Naive B cell (primary cell): ENCODE measurements at regions not wholly inside any gene's neighbourhood (a gene's known extent, or its start where the extent isn't known, plus 50 kb on each side); places are given as distances from the start of the nearest gene placed in this dataset.
"Not testable (repeated sequence)": the region's sequence is repeated elsewhere in the genome, so short reads cannot be mapped to it uniquely, and the experiment has no call there.

ENCODE experiments used
- ATAC-seq, 2 donors: fragments of 150-1000 bp; cut with Tn5 transposase; 2 replicates each; pipeline ENCODE4 v1.10.0; 2021; ENCODE audit warnings: low read depth in 2 of 2, mild to moderate bottlenecking in 2 of 2, moderate library complexity in 2 of 2
- DNase-seq: peaks from one replicate; pipeline ENCODE4 v3.0.0; 2022
- H3K27ac Mint-ChIP-seq, 6 donors: one replicate each; pipeline ENCODE4 v1.8.0; 2020 to 2022; ENCODE audit warnings: mild to moderate bottlenecking in 6 of 6, mixed read lengths in 6 of 6, moderate library complexity in 5 of 6, inconsistent platforms in 2 of 6
- H3K27me3 Mint-ChIP-seq, 3 donors: one replicate each; pipeline ENCODE4 v1.8.0; 2021 to 2022; ENCODE audit warnings: mixed read lengths in 3 of 3, mild to moderate bottlenecking in 1 of 3
- H3K36me3 Mint-ChIP-seq, 2 donors: one replicate each; pipeline ENCODE4 v1.8.0; 2020 to 2022; ENCODE audit warnings: mixed read lengths in 2 of 2, inconsistent platforms in 1 of 2, mild to moderate bottlenecking in 1 of 2
- H3K4me1 Mint-ChIP-seq, 3 donors: one replicate each; pipeline ENCODE4 v1.8.0; 2020 to 2022; ENCODE audit warnings: mixed read lengths in 3 of 3, inconsistent platforms in 1 of 3, mild to moderate bottlenecking in 1 of 3, moderate library complexity in 1 of 3
- H3K4me3 Mint-ChIP-seq, 8 donors: one replicate each; pipeline ENCODE4 v1.8.0; 2020 to 2022; ENCODE audit warnings: mild to moderate bottlenecking in 8 of 8, mixed read lengths in 8 of 8, moderate library complexity in 8 of 8, inconsistent platforms in 2 of 8
- H3K9me3 Mint-ChIP-seq, 7 donors: one replicate each; pipeline ENCODE4 v1.8.0; 2020 to 2022; ENCODE audit warnings: mixed read lengths in 7 of 7, mild to moderate bottlenecking in 5 of 7, inconsistent platforms in 2 of 7, moderate library complexity in 1 of 7

DNA sequence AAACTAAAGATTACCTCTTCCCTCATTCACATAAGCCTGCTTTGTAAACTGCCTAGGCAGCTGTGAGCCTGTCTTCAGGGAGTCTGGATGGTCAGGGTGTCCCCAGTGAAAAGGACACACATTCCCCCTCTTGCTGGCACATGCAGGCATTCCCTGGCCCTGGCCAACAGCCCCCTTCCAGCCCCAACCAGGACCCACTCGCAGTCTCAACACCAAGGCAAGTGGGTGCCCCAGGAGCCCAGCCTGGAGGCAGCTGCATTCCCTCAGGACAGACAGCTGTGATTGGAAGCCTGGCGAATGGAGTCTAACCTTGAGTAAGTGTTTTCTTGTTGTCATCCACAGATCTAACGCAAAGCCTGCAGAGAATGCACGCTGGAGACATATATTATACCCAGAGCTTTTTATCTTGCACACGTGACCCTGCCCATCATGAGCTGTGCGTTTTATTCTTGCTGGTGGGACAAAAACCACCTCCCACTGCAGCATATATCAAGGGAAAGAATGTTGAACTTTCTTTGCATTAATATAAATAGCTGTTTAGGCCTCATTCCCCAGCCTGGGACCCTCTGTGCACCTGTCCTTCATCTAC lies 95.0 kb upstream of the LHX1 start:
- H3K27ac Mint-ChIP-seq: peak overlapping the region in 1 of 6 donors; percentile 22
- no peak for DNase-seq

DNA sequence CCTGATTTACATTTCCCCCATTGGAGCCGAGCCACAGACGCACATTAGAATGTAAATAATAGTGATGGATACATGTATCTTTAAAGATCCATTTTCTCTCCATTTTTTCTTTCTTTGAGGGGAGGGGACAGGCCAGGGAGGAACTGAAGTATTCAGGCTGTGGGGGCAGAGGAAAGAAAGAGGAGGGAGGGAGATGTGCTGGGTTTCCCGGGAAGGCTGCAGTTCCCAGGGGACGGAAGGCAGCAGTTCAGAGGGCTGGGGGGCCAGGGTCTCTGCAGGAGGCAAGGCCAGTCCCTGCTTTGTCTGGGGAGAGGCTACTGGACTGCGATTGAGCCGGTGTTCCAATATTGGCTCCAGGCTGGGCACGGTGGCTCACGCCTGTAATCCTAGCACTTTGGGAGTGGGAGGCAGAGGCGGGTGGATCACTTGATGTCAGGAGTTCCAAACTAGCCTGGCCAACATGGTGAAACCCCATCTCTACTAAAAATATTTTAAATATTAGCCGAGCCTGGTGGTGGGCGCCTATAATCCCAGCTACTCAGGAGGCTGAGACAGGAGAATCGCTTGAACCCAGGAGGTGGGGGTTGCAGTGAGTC lies 94.2 kb upstream of the LHX1 start:
- Mint-ChIP-seq H3K27me3 (peaks cover 33 to 76% (median 66%) of the 10 kb centered on the region in 3 donors), H3K36me3 (no peaks in the 10 kb centered on the region), H3K27ac (no peak overlapping the region), H3K9me3 (peaks cover 0 to 12% (median 5%) of the 10 kb centered on the region in 7 donors), H3K4me3 (no peak overlapping the region), H3K4me1 (peaks cover 0 to 2% (median 0%) of the 10 kb centered on the region in 3 donors)
- no peak for ATAC-seq
- DNase-seq: no peak

More for the DNA sequence above, 95.0 kb upstream of the LHX1 start:
- peaks cover 0 to 4% (median 0%) of the 10 kb centered on the region in 3 donors for H3K4me1 Mint-ChIP-seq
- H3K36me3 Mint-ChIP-seq: no peaks in the 10 kb centered on the region
- H3K9me3 Mint-ChIP-seq: peaks cover 0 to 12% (median 5%) of the 10 kb centered on the region in 7 donors
- H3K27me3 Mint-ChIP-seq: peaks cover 37 to 83% (median 72%) of the 10 kb centered on the region in 3 donors
- no peak for ATAC-seq
- no peak overlapping the region for H3K4me3 Mint-ChIP-seq

DNA sequence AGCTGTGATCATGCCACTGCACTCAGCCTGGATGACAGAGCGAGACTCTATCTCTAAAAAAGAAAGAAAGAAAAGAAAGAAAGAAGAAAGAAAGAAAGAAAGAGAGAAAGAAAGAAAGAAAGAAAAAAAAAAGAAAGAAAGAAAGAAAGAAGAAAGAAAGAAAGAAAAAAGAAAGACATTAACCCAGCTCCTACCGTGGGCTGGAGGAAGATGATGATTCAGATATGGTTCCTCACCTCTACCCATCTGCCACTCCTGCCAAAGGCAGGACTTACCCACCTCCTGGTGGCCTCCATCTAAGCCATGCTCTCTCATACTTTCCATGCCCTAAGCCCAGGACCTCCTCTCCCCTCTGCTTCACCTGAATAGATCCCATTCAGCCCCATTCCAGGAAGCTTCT lies 93.3 kb upstream of the LHX1 start:
- no peaks in the 10 kb centered on the region for H3K4me1 Mint-ChIP-seq
- no peak overlapping the region for H3K4me3 Mint-ChIP-seq
- H3K27ac Mint-ChIP-seq: peak overlapping the region in 1 of 6 donors; percentile 39
- H3K27me3 Mint-ChIP-seq: peaks cover 31 to 71% (median 63%) of the 10 kb centered on the region in 3 donors
- H3K36me3 Mint-ChIP-seq: no peaks in the 10 kb centered on the region
- ATAC-seq: no peak
- H3K9me3 Mint-ChIP-seq: peaks cover 0 to 12% (median 5%) of the 10 kb centered on the region in 7 donors
- DNase-seq: no peak

DNA sequence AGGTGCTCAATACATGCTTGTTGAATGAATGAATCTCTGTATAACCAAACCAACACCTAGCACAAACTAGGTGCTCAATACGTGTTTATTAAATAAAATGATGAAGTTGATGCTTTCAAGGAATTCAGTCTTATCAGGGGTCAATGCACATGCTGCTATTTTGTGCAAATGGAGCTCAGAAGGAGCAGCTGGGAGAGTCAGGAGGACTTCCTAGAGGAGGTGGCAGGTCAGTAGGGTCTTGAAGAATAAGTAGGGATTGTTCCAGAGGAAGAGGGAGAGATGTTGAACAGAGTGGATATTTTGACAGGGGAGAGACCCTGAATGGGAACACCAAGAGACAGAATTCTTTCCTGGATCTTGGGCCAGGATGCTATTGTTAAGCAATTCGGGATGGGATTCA lies 92.7 kb upstream of the LHX1 start:
- Mint-ChIP-seq H3K36me3 (no peaks in the 10 kb centered on the region), H3K27ac (no peak overlapping the region), H3K9me3 (peaks cover 0 to 12% (median 5%) of the 10 kb centered on the region in 7 donors), H3K4me1 (no peaks in the 10 kb centered on the region), H3K27me3 (peaks cover 31 to 65% (median 63%) of the 10 kb centered on the region in 3 donors), H3K4me3 (no peak overlapping the region)
- no peak for ATAC-seq
- DNase-seq: no peak

DNA sequence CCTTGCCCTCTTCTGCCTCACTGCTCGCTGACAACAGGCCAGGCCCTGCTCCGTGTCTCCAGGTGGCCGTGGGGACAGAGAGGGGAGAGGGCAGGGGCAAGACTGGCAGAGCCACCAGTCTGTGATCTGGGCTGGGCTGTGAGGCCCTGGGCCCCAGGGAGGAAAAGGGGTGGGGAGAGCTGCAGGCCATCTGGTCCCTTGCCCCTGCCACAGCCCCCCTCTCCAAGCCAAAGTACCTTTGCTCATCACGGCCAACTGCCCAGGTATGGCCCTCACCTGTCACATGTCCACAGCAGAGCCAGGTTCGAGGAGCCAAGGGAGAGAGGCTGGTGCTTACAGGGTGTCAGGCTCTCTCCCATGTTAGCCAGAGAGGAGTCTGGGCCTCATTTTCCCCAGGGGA lies 91.4 kb upstream of the LHX1 start:
- Mint-ChIP-seq H3K9me3 (peaks cover 0 to 7% (median 4%) of the 10 kb centered on the region in 7 donors), H3K27ac (peak overlapping the region in 1 of 6 donors; percentile 80)

DNA sequence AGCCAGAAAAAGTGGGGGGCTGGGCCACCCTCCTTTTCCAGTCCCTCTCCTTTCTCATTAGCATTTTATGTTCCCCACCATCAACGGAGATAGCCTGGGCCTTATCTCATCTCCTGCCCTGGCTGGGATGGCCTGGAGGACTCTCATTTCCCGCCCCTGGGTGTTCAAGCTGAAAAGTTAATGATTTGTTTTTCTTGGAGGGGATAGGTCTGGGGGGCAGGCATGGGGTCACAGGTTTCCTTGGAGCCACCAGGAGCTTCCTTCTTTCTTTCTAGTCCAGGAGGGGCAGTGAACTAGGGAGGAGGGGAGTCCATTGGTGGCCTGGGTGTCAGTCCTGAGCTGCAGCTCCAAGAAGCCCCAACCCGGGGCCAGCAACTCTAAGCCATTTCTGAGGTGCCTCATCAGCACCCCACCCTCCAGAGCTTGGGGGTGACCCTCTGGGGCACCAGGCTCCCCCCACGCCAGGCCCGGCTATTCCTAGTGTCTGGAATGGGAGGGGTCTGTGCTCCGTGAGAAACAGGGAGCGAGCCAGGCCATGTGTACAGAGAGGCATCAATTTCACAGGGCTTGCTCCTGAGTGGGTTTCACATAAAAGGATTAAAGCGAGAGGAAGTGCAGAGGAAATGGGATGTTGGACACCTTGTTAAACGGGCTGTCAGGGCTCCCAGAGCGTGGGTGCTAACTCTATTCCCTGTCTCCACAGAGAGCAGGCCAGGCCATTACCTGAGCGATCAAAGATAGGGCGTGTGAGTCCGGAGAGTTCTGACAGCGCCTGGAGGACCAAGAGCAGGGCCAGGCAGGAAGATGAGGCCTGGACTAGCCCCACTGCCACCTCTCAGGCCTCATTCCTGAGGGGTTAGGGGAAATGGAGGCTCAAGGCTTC lies 90.6 kb upstream of the LHX1 start:
- peak overlapping the region in 1 of 6 donors; percentile 80 for H3K27ac Mint-ChIP-seq
- no peak overlapping the region for H3K4me3 Mint-ChIP-seq
- peaks cover 0 to 4% (median 0%) of the 10 kb centered on the region in 7 donors for H3K9me3 Mint-ChIP-seq
- DNase-seq (no peak), ATAC-seq (no peak)
- H3K4me1 Mint-ChIP-seq: no peaks in the 10 kb centered on the region
- H3K36me3 Mint-ChIP-seq: no peaks in the 10 kb centered on the region
- H3K27me3 Mint-ChIP-seq: peaks cover 25 to 60% (median 53%) of the 10 kb centered on the region in 3 donors

More for the DNA sequence above, 91.4 kb upstream of the LHX1 start:
- Mint-ChIP-seq H3K27me3 (peaks cover 25 to 61% (median 56%) of the 10 kb centered on the region in 3 donors), H3K4me3 (no peak overlapping the region), H3K4me1 (no peaks in the 10 kb centered on the region), H3K36me3 (no peaks in the 10 kb centered on the region)
- DNase-seq (no peak), ATAC-seq (no peak)

DNA sequence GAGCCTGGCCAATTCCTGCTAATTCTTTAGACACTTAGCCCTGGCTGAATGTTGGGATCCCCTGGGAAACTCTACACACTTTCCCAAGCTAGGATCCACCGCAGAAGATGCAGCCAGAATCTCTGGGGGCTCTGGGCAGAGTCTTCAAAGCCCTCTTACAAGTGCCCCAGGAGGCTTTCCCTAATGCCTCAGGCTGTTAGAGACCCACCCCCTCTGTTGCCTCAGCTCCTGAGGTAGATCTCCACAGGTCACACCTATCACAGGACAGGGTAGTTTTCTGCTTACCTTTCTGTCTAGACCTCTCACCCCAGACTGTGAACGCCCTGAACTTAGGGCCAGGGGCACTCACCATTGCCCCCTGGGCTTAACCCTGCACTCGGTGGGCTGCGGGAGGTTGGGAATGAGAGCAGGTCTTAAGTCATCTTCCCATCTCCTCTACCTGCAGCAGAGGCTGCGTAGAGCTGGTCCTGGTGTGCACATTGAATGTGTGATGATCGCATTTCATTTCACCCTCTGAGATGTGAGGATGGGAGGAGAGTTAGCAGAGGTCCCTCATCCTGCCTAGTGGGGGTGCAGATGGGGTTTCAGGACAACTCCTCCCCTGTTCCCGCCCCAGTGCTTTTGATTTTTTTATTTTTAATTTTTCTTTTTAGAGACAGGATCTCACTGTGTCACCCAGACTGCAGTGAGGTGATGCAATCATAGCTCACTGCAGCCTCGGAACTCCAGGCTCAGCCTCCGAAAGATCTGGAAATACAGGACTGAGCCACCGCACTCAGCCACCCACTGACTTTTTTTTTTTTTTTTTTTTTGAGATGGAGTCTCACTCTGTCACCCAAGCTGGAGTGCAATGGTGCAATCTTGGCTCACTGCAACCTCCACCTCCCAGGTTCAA lies 89.0 kb upstream of the LHX1 start:
- Mint-ChIP-seq H3K4me3 (no peak overlapping the region), H3K4me1 (no peaks in the 10 kb centered on the region), H3K27me3 (peaks cover 16 to 49% (median 46%) of the 10 kb centered on the region in 3 donors), H3K9me3 (no peaks in the 10 kb centered on the region), H3K27ac (no peak overlapping the region), H3K36me3 (no peaks in the 10 kb centered on the region)
- DNase-seq: no peak
- no peak for ATAC-seq

DNA sequence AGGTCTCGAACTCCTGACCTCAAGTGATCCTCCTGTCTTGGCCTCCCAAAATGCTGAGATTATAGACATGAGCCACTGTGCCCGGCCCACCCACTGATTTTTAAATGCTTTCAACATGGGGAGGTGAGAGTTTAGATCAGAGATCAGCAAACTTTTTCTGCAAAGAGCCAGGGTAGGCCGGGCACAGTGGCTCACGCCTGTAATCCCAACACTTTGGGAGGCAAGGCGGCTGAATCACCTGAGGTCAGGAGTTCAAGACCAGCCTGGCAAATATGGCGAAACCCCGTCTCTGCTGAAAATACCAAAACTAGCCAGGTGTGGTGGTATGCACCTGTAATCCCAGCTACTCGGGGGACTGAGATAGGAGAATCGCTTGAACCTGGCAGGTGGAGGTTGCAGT lies 88.3 kb upstream of the LHX1 start:
- H3K9me3 Mint-ChIP-seq, H3K36me3 Mint-ChIP-seq, H3K27ac Mint-ChIP-seq, DNase-seq, H3K4me1 Mint-ChIP-seq, H3K4me3 Mint-ChIP-seq, ATAC-seq: not testable (repeated sequence)
- peaks cover 16 to 44% (median 40%) of the 10 kb centered on the region in 3 donors for H3K27me3 Mint-ChIP-seq

DNA sequence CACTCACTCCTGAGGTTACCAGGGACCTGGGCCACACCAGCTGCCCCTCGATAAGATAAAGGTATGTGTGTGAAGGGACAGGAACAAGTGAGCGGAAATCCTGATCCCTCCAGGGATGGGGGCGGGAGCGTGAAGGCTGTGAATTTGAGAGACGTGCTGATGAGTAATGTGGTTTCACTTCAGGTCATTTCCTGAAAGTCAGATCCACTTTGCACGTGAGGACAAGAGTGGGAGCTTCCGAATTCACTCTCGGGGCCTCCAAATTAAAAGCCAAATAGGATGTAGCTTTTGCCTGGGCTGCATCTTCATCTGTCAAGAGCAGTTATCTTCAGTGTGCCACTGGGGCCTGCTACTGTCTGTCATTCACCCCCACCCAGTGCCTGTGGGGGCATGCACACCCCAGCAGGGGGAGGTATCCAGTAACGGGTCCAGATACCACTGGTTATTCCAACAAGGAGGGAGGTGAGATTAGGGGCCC lies 87.4 kb upstream of the LHX1 start:
- Mint-ChIP-seq H3K4me3 (no peak overlapping the region), H3K9me3 (no peaks in the 10 kb centered on the region), H3K4me1 (no peaks in the 10 kb centered on the region), H3K36me3 (no peaks in the 10 kb centered on the region), H3K27ac (no peak overlapping the region), H3K27me3 (peaks cover 8 to 35% (median 31%) of the 10 kb centered on the region in 3 donors)
- DNase-seq: no peak
- ATAC-seq: no peak

DNA sequence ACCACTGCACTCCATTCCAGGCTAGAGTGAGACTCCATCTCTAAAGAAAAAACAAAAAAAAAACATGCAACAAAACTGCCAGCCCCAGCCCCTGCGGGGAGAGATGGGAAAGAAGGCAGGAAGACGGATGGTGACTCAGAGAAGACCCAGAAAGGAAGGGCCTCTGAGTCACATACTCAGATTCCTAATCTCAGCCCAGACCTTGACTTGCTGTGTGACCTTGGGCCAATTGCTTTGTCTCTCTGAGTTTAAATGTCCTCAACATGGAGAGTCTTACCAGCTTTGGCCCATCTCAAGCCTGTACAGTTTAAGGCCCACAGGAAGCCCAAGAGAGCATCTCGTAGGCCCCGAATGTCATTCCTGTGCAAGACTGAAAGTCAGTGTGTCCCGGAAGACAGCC lies 86.5 kb upstream of the LHX1 start:
- Mint-ChIP-seq H3K9me3 (no peaks in the 10 kb centered on the region), H3K4me3 (no peak overlapping the region), H3K36me3 (no peaks in the 10 kb centered on the region), H3K4me1 (peaks cover 0 to 5% (median 0%) of the 10 kb centered on the region in 3 donors), H3K27ac (no peak overlapping the region), H3K27me3 (peaks cover 5 to 26% (median 22%) of the 10 kb centered on the region in 3 donors)
- DNase-seq (no peak), ATAC-seq (no peak)

DNA sequence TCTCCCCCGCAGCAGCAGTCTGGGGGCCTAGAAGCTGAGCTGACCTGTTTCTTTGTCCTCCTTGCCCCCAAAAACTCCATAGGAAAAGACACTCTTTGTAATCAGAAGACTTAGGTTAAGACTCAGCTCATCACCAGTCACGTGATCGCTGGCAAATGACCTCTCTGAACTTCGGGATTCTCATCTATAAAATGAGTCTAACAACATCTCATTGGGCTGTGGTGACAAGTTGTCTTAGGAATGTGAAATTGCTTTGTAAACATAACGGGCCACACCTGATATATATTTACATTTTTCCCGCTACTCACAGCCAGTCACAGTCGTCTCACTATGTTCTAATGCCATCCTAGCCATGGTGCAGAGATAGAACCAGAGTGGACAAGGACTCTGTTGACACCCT lies 86.0 kb upstream of the LHX1 start:
- no peak overlapping the region for H3K4me3 Mint-ChIP-seq
- no peaks in the 10 kb centered on the region for H3K36me3 Mint-ChIP-seq
- no peak overlapping the region for H3K27ac Mint-ChIP-seq
- H3K27me3 Mint-ChIP-seq: peaks cover 5 to 22% (median 20%) of the 10 kb centered on the region in 3 donors
- H3K4me1 Mint-ChIP-seq: peaks cover 0 to 5% (median 0%) of the 10 kb centered on the region in 3 donors
- no peak for DNase-seq
- ATAC-seq: no peak
- no peaks in the 10 kb centered on the region for H3K9me3 Mint-ChIP-seq

DNA sequence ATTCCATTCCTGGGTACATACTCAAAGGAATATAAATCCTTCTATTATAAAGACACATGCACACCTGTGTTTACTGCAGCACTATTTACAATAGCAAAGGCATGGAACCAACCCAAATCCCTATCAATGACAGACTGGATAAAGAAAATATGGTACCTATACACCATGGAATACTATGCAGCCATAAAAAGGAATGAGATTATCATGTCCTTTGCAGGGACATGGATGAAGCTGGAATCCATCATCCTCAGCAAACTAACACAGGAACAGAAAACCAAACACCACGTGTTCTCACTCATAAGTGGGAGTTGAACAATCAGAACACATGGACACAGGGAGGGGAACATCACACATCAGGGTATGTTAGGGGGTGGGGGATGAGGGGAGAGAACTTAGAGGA lies 84.8 kb upstream of the LHX1 start:
- H3K4me3 Mint-ChIP-seq, H3K36me3 Mint-ChIP-seq, H3K4me1 Mint-ChIP-seq, H3K9me3 Mint-ChIP-seq, DNase-seq, ATAC-seq: not testable (repeated sequence)
- Mint-ChIP-seq H3K27me3 (peaks cover 5 to 22% (median 19%) of the 10 kb centered on the region in 3 donors), H3K27ac (peak overlapping the region in 1 of 6 donors; percentile 71)

DNA sequence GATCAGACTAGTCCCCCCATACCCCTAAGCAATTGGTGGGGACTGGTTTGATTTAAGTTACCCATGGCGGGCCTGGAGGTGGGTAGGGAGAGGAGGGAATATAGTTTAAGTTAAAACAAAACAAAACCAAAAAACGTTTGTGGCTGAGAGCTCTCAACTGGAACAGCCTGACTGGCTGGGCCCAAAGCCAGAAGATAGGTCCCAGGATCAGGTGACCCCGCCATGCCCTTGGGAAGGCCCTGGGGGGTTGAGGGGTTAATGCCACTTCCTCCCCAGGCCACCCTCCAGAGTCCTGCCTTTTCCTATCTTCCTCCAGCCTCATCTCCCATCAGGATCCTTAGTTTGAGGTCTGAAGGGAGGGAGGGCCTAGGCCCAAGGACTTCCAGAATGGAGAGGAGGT lies 82.3 kb upstream of the LHX1 start:
- no peak for ATAC-seq

More for the DNA sequence above, 82.3 kb upstream of the LHX1 start:
- no peaks in the 10 kb centered on the region for H3K36me3 Mint-ChIP-seq
- peaks cover 0 to 5% (median 0%) of the 10 kb centered on the region in 3 donors for H3K4me1 Mint-ChIP-seq
- no peaks in the 10 kb centered on the region for H3K9me3 Mint-ChIP-seq
- H3K27me3 Mint-ChIP-seq: peaks cover 5 to 35% (median 32%) of the 10 kb centered on the region in 3 donors
- no peak overlapping the region for H3K4me3 Mint-ChIP-seq
- DNase-seq: no peak
- no peak overlapping the region for H3K27ac Mint-ChIP-seq
